ENCODE measurements at regions not wholly inside any gene's neighbourhood (a gene's known extent, or its start where the extent isn't known, plus 50 kb on each side); places are given as distances from the start of the nearest gene placed in this dataset.

- Histone ChIP-seq H3K79me2 (ENCODE audit: low read length) (no peaks in the 10 kb centered on the region), H3K9me2 (replicated peaks; ENCODE audit: insufficient read depth, low read length) (no peaks in the 10 kb centered on the region), H3K27me3 (ENCODE audit: low read length) (no peaks in the 10 kb centered on the region), H3K9me3 (ENCODE audit: low read length) (no peaks in the 10 kb centered on the region), H3K4me3 (ENCODE audit: low read length) (no peak overlapping the region), H3K27ac (ENCODE audit: low read length) (no peak overlapping the region), H3K4me2 (ENCODE audit: low read depth, low read length, poor library complexity, severe bottlenecking) (no peak overlapping the region), H3K36me3 (ENCODE audit: insufficient read depth, low read length) (no peaks in the 10 kb centered on the region), H3K9ac (ENCODE audit: low read length) (no peak overlapping the region), H3K4me1 (ENCODE audit: low read length) (no peaks in the 10 kb centered on the region), H2AFZ (ENCODE audit: low read length) (no peak overlapping the region), H4K20me1 (ENCODE audit: insufficient read depth, low read depth, low read length) (no peaks in the 10 kb centered on the region)
- no peak for DNase-seq
Observed at GRCh38 chr4:79059631-79060399, 120.6 kb upstream of the PAQR3 start.

GRCh38 chr4:79057772-79058171 lies 118.5 kb upstream of the PAQR3 start:
- no peak overlapping the region for H2AFZ ChIP-seq (ENCODE audit: low read length)
- no peak overlapping the region for H3K4me3 ChIP-seq (ENCODE audit: low read length)
- no peak for DNase-seq
- no peaks in the 10 kb centered on the region for H3K27me3 ChIP-seq (ENCODE audit: low read length)
- no peaks in the 10 kb centered on the region for H3K4me1 ChIP-seq (ENCODE audit: low read length)
- H3K27ac ChIP-seq (ENCODE audit: low read length), result no peak overlapping the region
- H3K9ac ChIP-seq (ENCODE audit: low read length), result no peak overlapping the region
- no peaks in the 10 kb centered on the region for H3K36me3 ChIP-seq (ENCODE audit: insufficient read depth, low read length)
- no peak overlapping the region for H3K4me2 ChIP-seq (ENCODE audit: low read depth, low read length, poor library complexity, severe bottlenecking)
- no peaks in the 10 kb centered on the region for H3K9me2 ChIP-seq (replicated peaks; ENCODE audit: insufficient read depth, low read length)
- H3K9me3 ChIP-seq (ENCODE audit: low read length), result no peaks in the 10 kb centered on the region
- no peaks in the 10 kb centered on the region for H3K79me2 ChIP-seq (ENCODE audit: low read length)
- no peaks in the 10 kb centered on the region for H4K20me1 ChIP-seq (ENCODE audit: insufficient read depth, low read depth, low read length)

- H3K79me2 ChIP-seq (ENCODE audit: low read length), result no peaks in the 10 kb centered on the region
- no peak overlapping the region for H3K4me2 ChIP-seq (ENCODE audit: low read depth, low read length, poor library complexity, severe bottlenecking)
- no peaks in the 10 kb centered on the region for H3K9me2 ChIP-seq (replicated peaks; ENCODE audit: insufficient read depth, low read length)
- no peaks in the 10 kb centered on the region for H4K20me1 ChIP-seq (ENCODE audit: insufficient read depth, low read depth, low read length)
- H2AFZ ChIP-seq (ENCODE audit: low read length), result no peak overlapping the region
- no peak overlapping the region for H3K4me3 ChIP-seq (ENCODE audit: low read length)
- H3K9me3 ChIP-seq (ENCODE audit: low read length), result no peaks in the 10 kb centered on the region
- no peak for DNase-seq
- no peak overlapping the region for H3K9ac ChIP-seq (ENCODE audit: low read length)
- H3K27me3 ChIP-seq (ENCODE audit: low read length), result no peaks in the 10 kb centered on the region
- H3K4me1 ChIP-seq (ENCODE audit: low read length), result no peaks in the 10 kb centered on the region
- H3K36me3 ChIP-seq (ENCODE audit: insufficient read depth, low read length), result no peaks in the 10 kb centered on the region
- H3K27ac ChIP-seq (ENCODE audit: low read length), result no peak overlapping the region
Observed at GRCh38 chr4:79053754-79054153, 114.5 kb upstream of the PAQR3 start.

- Histone ChIP-seq H2AFZ (ENCODE audit: low read length) (no peak overlapping the region), H3K79me2 (ENCODE audit: low read length) (no peaks in the 10 kb centered on the region), H3K4me1 (ENCODE audit: low read length) (no peaks in the 10 kb centered on the region), H3K4me2 (ENCODE audit: low read depth, low read length, poor library complexity, severe bottlenecking) (no peak overlapping the region), H4K20me1 (ENCODE audit: insufficient read depth, low read depth, low read length) (no peaks in the 10 kb centered on the region), H3K9me2 (replicated peaks; ENCODE audit: insufficient read depth, low read length) (no peaks in the 10 kb centered on the region), H3K4me3 (ENCODE audit: low read length) (no peak overlapping the region), H3K27ac (ENCODE audit: low read length) (no peak overlapping the region), H3K36me3 (ENCODE audit: insufficient read depth, low read length) (no peaks in the 10 kb centered on the region), H3K27me3 (ENCODE audit: low read length) (no peaks in the 10 kb centered on the region), H3K9me3 (ENCODE audit: low read length) (no peaks in the 10 kb centered on the region), H3K9ac (ENCODE audit: low read length) (no peak overlapping the region)
- no peak for DNase-seq
Observed at GRCh38 chr4:79050541-79050880, 111.3 kb upstream of the PAQR3 start.

- H3K4me3 ChIP-seq (ENCODE audit: low read length), result no peak overlapping the region
- no peak overlapping the region for H3K4me2 ChIP-seq (ENCODE audit: low read depth, low read length, poor library complexity, severe bottlenecking)
- no peaks in the 10 kb centered on the region for H3K27me3 ChIP-seq (ENCODE audit: low read length)
- no peaks in the 10 kb centered on the region for H3K79me2 ChIP-seq (ENCODE audit: low read length)
- DNase-seq, result no peak
- no peak overlapping the region for H3K27ac ChIP-seq (ENCODE audit: low read length)
- H2AFZ ChIP-seq (ENCODE audit: low read length), result no peak overlapping the region
- no peak overlapping the region for H3K9ac ChIP-seq (ENCODE audit: low read length)
- no peaks in the 10 kb centered on the region for H3K9me3 ChIP-seq (ENCODE audit: low read length)
- H3K4me1 ChIP-seq (ENCODE audit: low read length), result no peaks in the 10 kb centered on the region
- no peaks in the 10 kb centered on the region for H3K36me3 ChIP-seq (ENCODE audit: insufficient read depth, low read length)
- no peaks in the 10 kb centered on the region for H4K20me1 ChIP-seq (ENCODE audit: insufficient read depth, low read depth, low read length)
- no peaks in the 10 kb centered on the region for H3K9me2 ChIP-seq (replicated peaks; ENCODE audit: insufficient read depth, low read length)
Observed at GRCh38 chr4:79049840-79050540, 110.8 kb upstream of the PAQR3 start.

- H3K9ac ChIP-seq (ENCODE audit: low read length), result no peak overlapping the region
- no peaks in the 10 kb centered on the region for H4K20me1 ChIP-seq (ENCODE audit: insufficient read depth, low read depth, low read length)
- DNase-seq, result no peak
- no peaks in the 10 kb centered on the region for H3K79me2 ChIP-seq (ENCODE audit: low read length)
- H3K27ac ChIP-seq (ENCODE audit: low read length), result no peak overlapping the region
- H3K4me1 ChIP-seq (ENCODE audit: low read length), result no peaks in the 10 kb centered on the region
- H3K36me3 ChIP-seq (ENCODE audit: insufficient read depth, low read length), result no peaks in the 10 kb centered on the region
- H2AFZ ChIP-seq (ENCODE audit: low read length), result no peak overlapping the region
- H3K9me3 ChIP-seq (ENCODE audit: low read length), result no peaks in the 10 kb centered on the region
- H3K9me2 ChIP-seq (replicated peaks; ENCODE audit: insufficient read depth, low read length), result no peaks in the 10 kb centered on the region
- no peaks in the 10 kb centered on the region for H3K27me3 ChIP-seq (ENCODE audit: low read length)
- H3K4me2 ChIP-seq (ENCODE audit: low read depth, low read length, poor library complexity, severe bottlenecking), result no peak overlapping the region
- no peak overlapping the region for H3K4me3 ChIP-seq (ENCODE audit: low read length)
Observed at GRCh38 chr4:79048878-79049277, 109.6 kb upstream of the PAQR3 start.

GRCh38 chr4:79047316-79047715 lies 108.1 kb upstream of the PAQR3 start:
- no peak overlapping the region for H3K4me2 ChIP-seq (ENCODE audit: low read depth, low read length, poor library complexity, severe bottlenecking)
- H4K20me1 ChIP-seq (ENCODE audit: insufficient read depth, low read depth, low read length), result no peaks in the 10 kb centered on the region
- H3K9me3 ChIP-seq (ENCODE audit: low read length), result no peaks in the 10 kb centered on the region
- H3K27ac ChIP-seq (ENCODE audit: low read length), result no peak overlapping the region
- H2AFZ ChIP-seq (ENCODE audit: low read length), result no peak overlapping the region
- H3K9me2 ChIP-seq (replicated peaks; ENCODE audit: insufficient read depth, low read length), result no peaks in the 10 kb centered on the region
- no peaks in the 10 kb centered on the region for H3K27me3 ChIP-seq (ENCODE audit: low read length)
- no peaks in the 10 kb centered on the region for H3K79me2 ChIP-seq (ENCODE audit: low read length)
- H3K4me3 ChIP-seq (ENCODE audit: low read length), result no peak overlapping the region
- no peak for DNase-seq
- H3K9ac ChIP-seq (ENCODE audit: low read length), result no peak overlapping the region
- no peaks in the 10 kb centered on the region for H3K36me3 ChIP-seq (ENCODE audit: insufficient read depth, low read length)
- no peaks in the 10 kb centered on the region for H3K4me1 ChIP-seq (ENCODE audit: low read length)

GRCh38 chr4:79046016-79046592 lies 106.9 kb upstream of the PAQR3 start:
- Histone ChIP-seq H3K9me3 (ENCODE audit: low read length) (no peaks in the 10 kb centered on the region), H3K4me1 (ENCODE audit: low read length) (no peaks in the 10 kb centered on the region), H3K4me2 (ENCODE audit: low read depth, low read length, poor library complexity, severe bottlenecking) (no peak overlapping the region), H2AFZ (ENCODE audit: low read length) (no peak overlapping the region), H3K36me3 (ENCODE audit: insufficient read depth, low read length) (no peaks in the 10 kb centered on the region), H3K9ac (ENCODE audit: low read length) (no peak overlapping the region), H3K9me2 (replicated peaks; ENCODE audit: insufficient read depth, low read length) (no peaks in the 10 kb centered on the region), H3K27me3 (ENCODE audit: low read length) (no peaks in the 10 kb centered on the region), H3K27ac (ENCODE audit: low read length) (no peak overlapping the region), H4K20me1 (ENCODE audit: insufficient read depth, low read depth, low read length) (no peaks in the 10 kb centered on the region), H3K4me3 (ENCODE audit: low read length) (no peak overlapping the region), H3K79me2 (ENCODE audit: low read length) (no peaks in the 10 kb centered on the region)
- DNase-seq, result no peak

Data from Karpas-422 (cell line).